C4-2B (cell line): ENCODE measurements at regions not wholly inside any gene's neighbourhood (a gene's known extent, or its start where the extent isn't known, plus 50 kb on each side); places are given as distances from the start of the nearest gene placed in this dataset.
A peak's percentile ranks its signal among the peaks of the same experiment; 100 is the strongest.

Experiments used
- H3K27ac ChIP-seq: fragments of 450-650 bp; 2 replicates; pipeline ENCODE4 v1.5.1; 2017
- ZFX ChIP-seq: fragments of 450-650 bp; IDR thresholded peaks from 2 replicates; pipeline ENCODE4 v1.6.1; 2017
- TF ChIP-seq, protein P1 (sequence below): fragments of 450-650 bp; conservative IDR thresholded peaks from 2 replicates; pipeline ENCODE4 v1.5.1; 2017; ENCODE audit warnings: mild to moderate bottlenecking

DNA sequence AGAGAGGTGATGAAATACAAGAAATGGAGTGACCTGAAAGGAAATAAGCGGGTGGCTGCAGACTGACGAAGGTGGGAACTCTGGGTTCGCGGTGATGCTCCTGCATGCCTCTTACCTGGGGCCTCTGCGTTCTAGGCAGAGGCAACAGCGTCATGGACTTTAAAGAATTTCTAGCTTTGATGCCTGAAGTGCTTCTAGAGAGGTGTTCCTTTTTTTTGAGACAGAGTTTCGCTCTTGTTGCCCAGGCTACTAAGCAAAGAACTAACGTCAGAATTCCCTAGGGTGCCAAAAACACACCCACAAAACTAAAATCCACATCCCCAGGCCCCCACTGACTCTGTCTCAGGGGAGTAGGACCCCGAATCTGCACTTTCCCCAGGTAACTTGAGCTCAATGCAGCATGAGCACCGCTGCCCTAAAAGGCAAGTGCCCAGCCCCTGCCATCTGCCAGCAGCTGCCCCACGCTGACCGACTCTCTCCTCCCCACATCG is 110.5 kb upstream of the ID2 start:
- no peak for TF ChIP-seq ZFX
- TF ChIP-seq, protein P1, sequence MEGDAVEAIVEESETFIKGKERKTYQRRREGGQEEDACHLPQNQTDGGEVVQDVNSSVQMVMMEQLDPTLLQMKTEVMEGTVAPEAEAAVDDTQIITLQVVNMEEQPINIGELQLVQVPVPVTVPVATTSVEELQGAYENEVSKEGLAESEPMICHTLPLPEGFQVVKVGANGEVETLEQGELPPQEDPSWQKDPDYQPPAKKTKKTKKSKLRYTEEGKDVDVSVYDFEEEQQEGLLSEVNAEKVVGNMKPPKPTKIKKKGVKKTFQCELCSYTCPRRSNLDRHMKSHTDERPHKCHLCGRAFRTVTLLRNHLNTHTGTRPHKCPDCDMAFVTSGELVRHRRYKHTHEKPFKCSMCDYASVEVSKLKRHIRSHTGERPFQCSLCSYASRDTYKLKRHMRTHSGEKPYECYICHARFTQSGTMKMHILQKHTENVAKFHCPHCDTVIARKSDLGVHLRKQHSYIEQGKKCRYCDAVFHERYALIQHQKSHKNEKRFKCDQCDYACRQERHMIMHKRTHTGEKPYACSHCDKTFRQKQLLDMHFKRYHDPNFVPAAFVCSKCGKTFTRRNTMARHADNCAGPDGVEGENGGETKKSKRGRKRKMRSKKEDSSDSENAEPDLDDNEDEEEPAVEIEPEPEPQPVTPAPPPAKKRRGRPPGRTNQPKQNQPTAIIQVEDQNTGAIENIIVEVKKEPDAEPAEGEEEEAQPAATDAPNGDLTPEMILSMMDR: no peak
- H3K27ac ChIP-seq: peak overlapping the region; percentile 62

- 0 out of 2 replicates have a peak, but pooled peaks have one; percentile 20 for TF ChIP-seq ZFX
- TF ChIP-seq, protein P1: no peak
- peak overlapping the region; percentile 62 for H3K27ac ChIP-seq
Measured at GRCh38 chr2:8571792-8572499, 109.9 kb upstream of the ID2 start.

DNA sequence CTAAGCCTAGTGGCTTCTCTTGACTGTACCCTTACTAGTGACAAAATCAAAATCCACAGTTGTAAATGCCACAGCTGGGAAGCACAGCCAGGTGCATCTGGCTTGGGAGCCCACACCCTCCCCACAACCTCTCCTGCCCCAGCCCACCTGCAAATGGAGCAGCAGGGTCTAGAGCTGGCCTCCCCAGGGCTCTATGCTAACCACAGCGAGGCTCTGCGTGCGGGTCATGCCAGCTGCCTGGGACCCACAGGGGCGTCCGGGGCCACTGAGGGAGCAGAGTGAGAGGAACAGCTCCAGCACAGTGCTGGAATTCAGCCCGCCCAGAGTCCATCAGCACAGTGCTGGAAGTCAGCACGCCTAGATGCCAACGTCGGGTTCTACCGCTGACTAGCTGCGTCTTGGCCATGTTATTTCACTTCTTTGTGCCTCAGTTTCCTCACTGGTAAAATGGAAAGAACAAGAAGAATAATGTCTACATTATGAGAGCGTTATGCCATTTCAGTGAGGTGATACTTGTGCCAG is 109.1 kb upstream of the ID2 start:
- no peak for TF ChIP-seq ZFX
- TF ChIP-seq, protein P1: no peak
- H3K27ac ChIP-seq: peak overlapping the region; percentile 62

GRCh38 chr2:8573234-8573941 is 108.5 kb upstream of the ID2 start:
- no peak for TF ChIP-seq ZFX
- H3K27ac ChIP-seq: peak overlapping the region; percentile 62; the same call in 1 of the 2 replicates

GRCh38 chr2:8573942-8574195 is 108.0 kb upstream of the ID2 start:
- no peak overlapping the region; the same call in 1 of the 2 replicates for H3K27ac ChIP-seq
- no peak for TF ChIP-seq ZFX
- TF ChIP-seq, protein P1: no peak

DNA sequence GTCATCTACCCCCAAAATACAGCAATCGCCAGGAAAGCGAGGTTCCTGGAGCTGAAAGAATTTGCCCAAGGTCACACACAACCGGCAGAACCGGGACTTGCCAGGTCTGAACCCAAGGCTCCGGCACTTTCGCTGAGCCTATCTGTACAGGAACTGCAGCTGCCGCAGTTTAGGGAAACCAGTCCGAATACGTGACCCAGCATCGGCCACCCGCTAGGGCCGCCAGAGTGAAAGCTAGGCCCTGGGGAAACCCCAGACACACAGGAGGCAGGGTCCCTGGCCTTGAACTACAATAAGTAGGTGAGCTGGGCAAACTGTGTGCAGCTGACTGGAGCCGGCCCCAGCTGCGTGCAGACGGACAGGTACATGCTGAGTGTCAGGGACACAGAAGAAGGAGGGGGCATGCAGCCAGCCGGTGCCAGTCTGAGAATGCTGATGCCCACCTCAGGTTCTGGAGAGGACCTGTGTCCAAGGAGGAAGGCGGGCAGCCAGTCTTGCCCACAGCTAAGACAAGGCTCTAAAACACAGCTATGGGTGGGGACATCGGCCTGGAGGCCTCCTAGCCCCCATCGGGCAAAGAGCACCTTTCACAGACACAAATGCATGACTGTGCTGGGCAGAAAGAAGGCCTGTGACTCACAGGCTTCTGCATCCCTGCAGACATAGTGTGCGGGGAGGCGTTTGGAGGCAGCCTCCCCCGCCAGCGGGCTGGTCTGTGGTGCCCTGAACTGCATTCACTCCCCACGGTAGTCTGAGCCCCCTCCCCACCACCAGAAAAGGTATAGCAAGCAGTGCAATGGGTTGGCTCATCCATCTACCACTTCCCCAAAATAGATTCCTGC is 107.4 kb upstream of the ID2 start:
- no peak overlapping the region for H3K27ac ChIP-seq
- no peak for TF ChIP-seq ZFX
- TF ChIP-seq, protein P1: no peak

DNA sequence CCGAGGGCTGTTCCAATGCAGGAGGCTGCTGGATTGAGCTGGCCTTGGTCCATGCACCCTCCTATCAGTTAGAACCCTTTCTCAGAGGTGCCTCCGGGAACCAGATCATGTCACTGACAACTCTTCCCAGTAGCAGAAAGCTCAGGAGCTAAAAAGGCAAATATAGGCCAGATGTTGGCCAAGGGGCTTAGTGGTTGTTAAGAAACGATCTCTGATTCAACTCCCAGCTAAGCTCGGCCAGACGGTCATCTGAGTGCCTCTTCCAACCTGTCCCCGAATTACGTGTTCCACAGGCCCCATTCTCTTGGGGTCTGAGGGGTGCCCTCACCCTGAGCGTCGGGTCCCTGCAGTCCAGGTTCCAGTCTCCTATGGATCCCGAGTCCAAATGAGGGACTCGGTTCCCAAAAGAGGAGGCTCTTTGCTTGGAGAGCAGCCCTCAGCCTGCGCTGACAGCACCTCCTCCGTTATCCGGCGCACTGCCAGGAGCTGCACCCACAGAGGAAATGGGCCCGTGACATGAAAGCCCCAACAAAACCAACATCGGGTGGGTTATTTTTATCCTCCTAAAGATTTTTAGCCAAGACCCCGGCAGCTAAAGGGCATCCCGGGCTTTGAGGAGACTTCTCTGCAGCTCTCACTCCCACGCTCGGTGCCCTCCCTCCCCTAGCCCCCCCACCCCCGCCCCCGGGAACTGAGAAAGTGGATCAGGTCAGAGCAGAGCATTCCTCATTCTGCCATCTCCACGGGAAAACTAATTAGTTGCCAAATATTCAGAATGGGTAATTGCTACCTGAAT is 106.6 kb upstream of the ID2 start:
- H3K27ac ChIP-seq: no peak overlapping the region
- no peak for TF ChIP-seq ZFX
- TF ChIP-seq, protein P1: no peak
